Mesenchymal stem cell (in vitro differentiated cells and primary cell): ENCODE measurements at regions not wholly inside any gene's neighbourhood (a gene's known extent, or its start where the extent isn't known, plus 50 kb on each side); places are given as distances from the start of the nearest gene placed in this dataset.
"Not testable (repeated sequence)": the region's sequence is repeated elsewhere in the genome, so short reads cannot be mapped to it uniquely, and the experiment has no call there.

Experiments used
- DNase-seq: peaks from one replicate; pipeline ENCODE4 v3.0.0-alpha.2; 2013
- H2AFZ ChIP-seq: one replicate; pipeline ENCODE4 v1.6.1; 2013; ENCODE audit warnings: low read depth, mild to moderate bottlenecking, control low read depth, inconsistent platforms, low read length, moderate library complexity
- H2AK5ac ChIP-seq: 2 replicates; pipeline ENCODE4 v1.6.1; 2013; ENCODE audit warnings: low read length, moderate library complexity, mild to moderate bottlenecking, inconsistent platforms; ENCODE audit not compliant: severe bottlenecking
- H2BK120ac ChIP-seq: one replicate; pipeline ENCODE4 v1.6.1; 2013; ENCODE audit warnings: low read depth, mild to moderate bottlenecking, inconsistent platforms, low read length, moderate library complexity
- H2BK12ac ChIP-seq, 2 experiments: one replicate each; pipeline ENCODE4 v1.6.1; 2013; ENCODE audit warnings: inconsistent platforms in 2 of 2, low read length in 2 of 2, mild to moderate bottlenecking in 2 of 2, moderate library complexity in 2 of 2, control low read depth in 1 of 2
- H2BK15ac ChIP-seq: one replicate; pipeline ENCODE4 v1.6.1; 2013; ENCODE audit warnings: mild to moderate bottlenecking, low read depth, inconsistent platforms; ENCODE audit not compliant: poor library complexity, severe bottlenecking
- H2BK5ac ChIP-seq: 2 replicates; pipeline ENCODE4 v1.6.1; 2013; ENCODE audit warnings: low read depth, mild to moderate bottlenecking, low read length, control low read depth, inconsistent platforms; ENCODE audit not compliant: poor library complexity, severe bottlenecking
- H3K14ac ChIP-seq, 2 experiments: one replicate each; pipeline ENCODE4 v1.6.1; 2013; ENCODE audit warnings: inconsistent platforms in 2 of 2, low read length in 2 of 2, control low read depth in 1 of 2, mild to moderate bottlenecking in 1 of 2, moderate library complexity in 1 of 2
- H3K18ac ChIP-seq, 2 experiments: one replicate each; pipeline ENCODE4 v1.6.1; 2013; ENCODE audit warnings: inconsistent platforms in 2 of 2, low read length in 2 of 2, control low read depth in 1 of 2, low read depth in 1 of 2, mild to moderate bottlenecking in 1 of 2
- H3K23ac ChIP-seq, 2 experiments: one replicate each; pipeline ENCODE4 v1.6.1; 2013; ENCODE audit warnings: inconsistent platforms in 2 of 2, low read length in 2 of 2, mild to moderate bottlenecking in 2 of 2, moderate library complexity in 2 of 2, control low read depth in 1 of 2
- H3K27ac ChIP-seq: 2 replicates; pipeline ENCODE4 v1.5.1; 2013; ENCODE audit warnings: mild to moderate bottlenecking, moderate library complexity, low read length, control low read depth, inconsistent platforms; ENCODE audit not compliant: poor library complexity, severe bottlenecking
- H3K27me3 ChIP-seq, 2 experiments: 2 replicates each; pipeline versions ENCODE4 v1.6.1 to v1.7.0; 2013; ENCODE audit warnings: low read length in 2 of 2, mild to moderate bottlenecking in 2 of 2, moderate library complexity in 2 of 2, control low read depth in 1 of 2, inconsistent platforms in 1 of 2; ENCODE audit not compliant: control insufficient read depth in 1 of 2, insufficient read depth in 1 of 2
- H3K36me3 ChIP-seq, 2 experiments: 2 replicates each; pipeline versions ENCODE4 v1.6.1 to v1.7.0; 2013; ENCODE audit warnings: low read length in 2 of 2, control low read depth in 1 of 2, inconsistent platforms in 1 of 2, low read depth in 1 of 2, mild to moderate bottlenecking in 1 of 2; ENCODE audit not compliant: insufficient read depth in 2 of 2, control insufficient read depth in 1 of 2
- H3K4ac ChIP-seq, 2 experiments: one replicate each; pipeline ENCODE4 v1.6.1; 2013; ENCODE audit warnings: inconsistent platforms in 2 of 2, low read length in 2 of 2, mild to moderate bottlenecking in 2 of 2, moderate library complexity in 2 of 2, control low read depth in 1 of 2, low read depth in 1 of 2
- H3K4me1 ChIP-seq: 2 replicates; pipeline ENCODE4 v1.6.1; 2013; ENCODE audit warnings: low read depth, low read length, control low read depth; ENCODE audit not compliant: control insufficient read depth, insufficient read depth
- H3K4me2 ChIP-seq: 2 replicates; pipeline ENCODE4 v1.6.1; 2013; ENCODE audit warnings: low read length, mild to moderate bottlenecking, inconsistent platforms; ENCODE audit not compliant: poor library complexity, severe bottlenecking
- H3K4me3 ChIP-seq, 2 experiments: 2 replicates each; pipeline versions ENCODE4 v1.5.1 to v1.7.0; 2013; ENCODE audit warnings: low read length in 2 of 2, mild to moderate bottlenecking in 2 of 2, control low read depth in 1 of 2, low read depth in 1 of 2; ENCODE audit not compliant: insufficient read depth in 1 of 2
- H3K79me1 ChIP-seq: replicated peaks from 2 replicates; pipeline ENCODE4 v1.6.1; 2013; ENCODE audit warnings: mild to moderate bottlenecking, control low read depth, low read length, inconsistent platforms; ENCODE audit not compliant: poor library complexity, severe bottlenecking
- H3K9ac ChIP-seq: 2 replicates; pipeline ENCODE4 v1.7.0; 2013; ENCODE audit warnings: mild to moderate bottlenecking, low read length, moderate library complexity
- H3K9me3 ChIP-seq: 2 replicates; pipeline ENCODE4 v1.7.0; 2013; ENCODE audit warnings: mild to moderate bottlenecking, low read length; ENCODE audit not compliant: control insufficient read depth
- H4K8ac ChIP-seq: one replicate; pipeline ENCODE4 v1.6.1; 2013; ENCODE audit warnings: inconsistent platforms, mild to moderate bottlenecking, low read length, moderate library complexity
- H4K91ac ChIP-seq: one replicate; pipeline ENCODE4 v1.6.1; 2013; ENCODE audit warnings: mild to moderate bottlenecking, low read length, inconsistent platforms
- WGBS: methylation state at CpG from one replicate; pipeline ENCODE4 v1.1.7; 2013; ENCODE audit warnings: mixed read lengths; 5-methylcytosine and 5-hydroxymethylcytosine counted together

GRCh38 chr5:54378707-54379106 lies 68.3 kb upstream of the ARL15 start:
- H3K9me3 ChIP-seq, result no peaks in the 10 kb centered on the region
- H3K4me3 ChIP-seq, result no peak overlapping the region
- no peaks in the 10 kb centered on the region for H3K79me1 ChIP-seq
- H2AK5ac ChIP-seq, result no peak overlapping the region
- H4K91ac ChIP-seq, result no peak overlapping the region
- no peak overlapping the region for H2BK120ac ChIP-seq
- H3K27ac ChIP-seq, result no peak overlapping the region
- H3K14ac ChIP-seq, result no peak overlapping the region
- no peaks in the 10 kb centered on the region for H3K36me3 ChIP-seq
- H2BK12ac ChIP-seq, result no peak overlapping the region
- no peak overlapping the region for H2BK15ac ChIP-seq
- no peak overlapping the region for H3K9ac ChIP-seq
- H3K4ac ChIP-seq, result no peak overlapping the region
- no peak overlapping the region for H4K8ac ChIP-seq
- H3K18ac ChIP-seq, result no peak overlapping the region
- DNase-seq, result no peak
- no peak overlapping the region for H3K23ac ChIP-seq
- H3K4me1 ChIP-seq, result no peaks in the 10 kb centered on the region
- peaks cover 5 to 28% of the 10 kb centered on the region in 2 experiments for H3K27me3 ChIP-seq
- no peak overlapping the region for H2BK5ac ChIP-seq
- 93% methylated on average over 10 of the region's 10 CpGs for WGBS
- H2AFZ ChIP-seq, result no peak overlapping the region
- no peak overlapping the region for H3K4me2 ChIP-seq

DNA sequence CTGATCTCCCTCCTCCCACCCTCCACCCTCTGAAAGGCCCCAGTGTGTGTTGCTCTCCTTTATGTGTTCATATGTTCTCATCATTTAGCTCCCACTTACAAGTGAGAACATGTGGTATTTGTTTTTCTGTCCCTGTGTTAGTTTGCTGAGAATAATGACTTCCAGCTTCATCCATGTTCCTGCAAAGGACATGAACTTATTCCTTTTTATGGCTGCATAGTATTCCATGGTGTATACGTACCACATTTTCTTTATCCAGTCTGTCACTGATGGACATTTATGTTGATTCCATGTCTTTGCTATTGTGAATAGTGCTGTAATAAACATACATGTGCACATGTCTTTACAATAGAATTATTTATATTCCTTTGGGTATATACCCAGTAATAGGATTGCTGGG lies 67.0 kb upstream of the ARL15 start:
- not testable (repeated sequence) for DNase-seq, H4K91ac ChIP-seq, H3K9me3 ChIP-seq

GRCh38 chr5:54370982-54371381 lies 60.6 kb upstream of the ARL15 start:
- peaks cover 5 to 9% of the 10 kb centered on the region in 2 experiments for H3K27me3 ChIP-seq
- DNase-seq, result no peak
- no peaks in the 10 kb centered on the region for H3K4me1 ChIP-seq
- no peak overlapping the region for H3K14ac ChIP-seq
- H3K4me2 ChIP-seq, result no peak overlapping the region
- no peak overlapping the region for H3K18ac ChIP-seq
- H3K9ac ChIP-seq, result no peak overlapping the region
- H2BK5ac ChIP-seq, result no peak overlapping the region
- H3K23ac ChIP-seq, result no peak overlapping the region
- H2BK120ac ChIP-seq, result no peak overlapping the region
- no peak overlapping the region for H3K4ac ChIP-seq
- H2BK15ac ChIP-seq, result no peak overlapping the region
- no peak overlapping the region for H4K8ac ChIP-seq
- no peak overlapping the region for H2AFZ ChIP-seq
- no peak overlapping the region for H3K27ac ChIP-seq
- H3K79me1 ChIP-seq, result no peaks in the 10 kb centered on the region
- H3K9me3 ChIP-seq, result peaks cover 9% of the 10 kb centered on the region
- H3K4me3 ChIP-seq, result no peak overlapping the region
- H2AK5ac ChIP-seq, result no peak overlapping the region
- no peak overlapping the region for H4K91ac ChIP-seq
- H2BK12ac ChIP-seq, result no peak overlapping the region
- no peaks in the 10 kb centered on the region for H3K36me3 ChIP-seq

More for the DNA sequence above, 67.0 kb upstream of the ARL15 start:
- H2BK5ac ChIP-seq, H2BK15ac ChIP-seq, H4K8ac ChIP-seq, H3K18ac ChIP-seq, H3K4ac ChIP-seq, H3K4me2 ChIP-seq, H3K9ac ChIP-seq, H3K23ac ChIP-seq, H2AK5ac ChIP-seq, H3K36me3 ChIP-seq, H2AFZ ChIP-seq, H3K14ac ChIP-seq, H3K79me1 ChIP-seq, H3K27ac ChIP-seq, H2BK12ac ChIP-seq, H2BK120ac ChIP-seq, H3K4me1 ChIP-seq, H3K4me3 ChIP-seq: not testable (repeated sequence)
- peaks cover 5 to 28% of the 10 kb centered on the region in 2 experiments for H3K27me3 ChIP-seq
- no CpG with 5 or more reads among the region's 1 CpG for WGBS

GRCh38 chr5:54367844-54368243 lies 57.5 kb upstream of the ARL15 start:
- Histone ChIP-seq H2BK12ac (no peak overlapping the region), H3K23ac (no peak overlapping the region), H2BK15ac (no peak overlapping the region), H2BK5ac (no peak overlapping the region), H4K8ac (no peak overlapping the region), H3K4me1 (no peaks in the 10 kb centered on the region), H3K18ac (no peak overlapping the region), H3K79me1 (no peaks in the 10 kb centered on the region), H2AFZ (no peak overlapping the region), H3K27ac (no peak overlapping the region), H3K9me3 (peaks cover 2% of the 10 kb centered on the region), H3K14ac (no peak overlapping the region), H3K27me3 (no peaks in the 10 kb centered on the region), H4K91ac (no peak overlapping the region), H3K4ac (no peak overlapping the region), H2BK120ac (no peak overlapping the region), H3K36me3 (no peaks in the 10 kb centered on the region), H3K4me3 (no peak overlapping the region), H2AK5ac (no peak overlapping the region), H3K4me2 (no peak overlapping the region), H3K9ac (no peak overlapping the region)
- no peak for DNase-seq
- WGBS, result 92% methylated on average over 1 of the region's 1 CpG
